SK-N-SH (cell line): ENCODE measurements at regions not wholly inside any gene's neighbourhood (a gene's known extent, or its start where the extent isn't known, plus 50 kb on each side); places are given as distances from the start of the nearest gene placed in this dataset.

Experiments
- CTCF ChIA-PET: fragments of 300-600, 350-600 bp; formaldehyde crosslinking; extraction: SDS; loops from one replicate; lab custom pipeline; 2021; lab: Yijun Ruan, JAX
- POLR2A ChIA-PET: fragments of 350-600 bp; sonication (Branson Sonifier 250); formaldehyde crosslinking; extraction: SDS; loops from one replicate; lab custom pipeline; 2020; ENCODE audit warnings: antibody characterized with exemption, inconsistent platforms; lab: Yijun Ruan, JAX
- DNase-seq: peaks from one replicate; pipeline ENCODE4 v3.0.0; 2012
- H2AFZ ChIP-seq: fragments of 200-600 bp; sonication (generic); 2 replicates; pipeline ENCODE4 v1.8.1; 2016; ENCODE audit warnings: antibody characterized with exemption, mild to moderate bottlenecking, low read depth
- H3F3A ChIP-seq: fragments of 200-600 bp; sonication (generic); replicated peaks from 2 replicates; pipeline ENCODE3; 2016; ENCODE audit warnings: antibody characterized with exemption, mild to moderate bottlenecking; ENCODE audit not compliant: insufficient read depth
- H3K27ac ChIP-seq, 2 experiments: fragments of 200-500 bp in 1 of 2; fragments of 200-600 bp in 1 of 2; sonication (Bioruptor generic) in 1 of 2; sonication (generic), shearing (Covaris generic) in 1 of 2; 2 replicates each; pipeline versions ENCODE4 v1.5.1 to v1.6.1; 2014 to 2016; ENCODE audit warnings: low read depth in 2 of 2, inconsistent platforms in 1 of 2, low read length in 1 of 2, mild to moderate bottlenecking in 1 of 2, mixed read lengths in 1 of 2
- H3K27me3 ChIP-seq: fragments of 200-600 bp; sonication (generic), shearing (Covaris generic); 2 replicates; pipeline ENCODE4 v1.6.1; 2016; ENCODE audit warnings: mixed run types; ENCODE audit not compliant: insufficient read depth
- H3K36me3 ChIP-seq, 2 experiments: fragments of 200-500 bp in 1 of 2; fragments of 200-600 bp in 1 of 2; sonication (Bioruptor generic) in 1 of 2; sonication (generic) in 1 of 2; replicated peaks in 1 of 2; 2 replicates each; pipeline versions ENCODE3 to v1.5.1; 2014 to 2016; ENCODE audit warnings: low read length in 1 of 2, mild to moderate bottlenecking in 1 of 2; ENCODE audit not compliant: insufficient read depth in 2 of 2, control insufficient read depth in 1 of 2
- H3K4me1 ChIP-seq, 2 experiments: fragments of 200-500 bp in 1 of 2; fragments of 200-600 bp in 1 of 2; sonication (Bioruptor generic) in 1 of 2; sonication (generic), shearing (Covaris generic) in 1 of 2; 2 replicates each; pipeline versions ENCODE4 v1.5.1 to v1.6.1; 2014 to 2016; ENCODE audit warnings: low read depth in 1 of 2, low read length in 1 of 2, mixed run types in 1 of 2; ENCODE audit not compliant: insufficient read depth in 2 of 2, control insufficient read depth in 1 of 2
- H3K4me2 ChIP-seq: fragments of 200-600 bp; sonication (generic), shearing (Covaris generic); 2 replicates; pipeline ENCODE4 v1.6.1; 2017; ENCODE audit warnings: mixed run types
- H3K4me3 ChIP-seq, 2 experiments: fragments of 200-500 bp in 1 of 2; fragments of 200-600 bp in 1 of 2; sonication (Bioruptor generic) in 1 of 2; sonication (generic), shearing (Covaris generic) in 1 of 2; 2 replicates each; pipeline versions ENCODE4 v1.5.1 to v1.8.1; 2014 to 2016; ENCODE audit warnings: low read depth in 2 of 2, inconsistent platforms in 1 of 2, low read length in 1 of 2, mild to moderate bottlenecking in 1 of 2, mixed read lengths in 1 of 2, moderate library complexity in 1 of 2
- H3K79me2 ChIP-seq: fragments of 200-600 bp; sonication (generic); 2 replicates; pipeline ENCODE4 v1.8.1; 2017; ENCODE audit warnings: mild to moderate bottlenecking; ENCODE audit not compliant: insufficient read depth
- H3K9ac ChIP-seq: fragments of 200-600 bp; sonication (generic); 2 replicates; pipeline ENCODE4 v1.6.1; 2017; ENCODE audit warnings: mixed run types
- H3K9me2 ChIP-seq: fragments of 200-600 bp; sonication (generic); 2 replicates; pipeline ENCODE4 v1.6.1; 2017; ENCODE audit warnings: mixed run types
- H3K9me3 ChIP-seq: fragments of 200-600 bp; sonication (generic); 2 replicates; pipeline ENCODE4 v1.6.1; 2017; ENCODE audit warnings: mixed run types, mild to moderate bottlenecking, moderate library complexity
- H4K20me1 ChIP-seq: fragments of 200-600 bp; sonication (generic); 2 replicates; pipeline ENCODE4 v1.6.1; 2017; ENCODE audit warnings: mild to moderate bottlenecking, mixed run types; ENCODE audit not compliant: insufficient read depth
- CHD2 ChIP-seq: fragments of 150-350 bp; IDR thresholded peaks from 2 replicates; pipeline ENCODE4 v1.6.1; 2018; ENCODE audit warnings: low read length; ENCODE audit not compliant: partially characterized antibody
- ELF1 ChIP-seq: IDR thresholded peaks from 2 replicates; pipeline ENCODE4 v1.4.0; 2012
- EZH2phosphoT487 ChIP-seq: fragments of 200-600 bp; sonication (generic); IDR thresholded peaks from 2 replicates; pipeline ENCODE4 v1.6.1; 2017; ENCODE audit warnings: low read depth, mixed run types, mild to moderate bottlenecking, antibody characterized with exemption, moderate library complexity, borderline replicate concordance
- FOXJ3 ChIP-seq: sonication (generic); formaldehyde crosslinking; IDR thresholded peaks from 2 replicates; pipeline ENCODE4 v1.5.1; 2020; ENCODE audit warnings: mild to moderate bottlenecking, missing genetic modification reagents
- FOXM1 ChIP-seq: IDR thresholded peaks from 2 replicates; pipeline ENCODE4 v1.4.0; 2012; ENCODE audit warnings: low read depth, mild to moderate bottlenecking
- GABPA ChIP-seq: IDR thresholded peaks from 2 replicates; pipeline ENCODE4 v1.4.0; 2012; ENCODE audit warnings: low read depth, mild to moderate bottlenecking
- GATA2 ChIP-seq: sonication (generic); formaldehyde crosslinking; IDR thresholded peaks from 2 replicates; pipeline ENCODE4 v1.5.0; 2020; ENCODE audit warnings: mild to moderate bottlenecking, missing genetic modification reagents
- IRF3 ChIP-seq: fragments of 150-350 bp; IDR thresholded peaks from 2 replicates; pipeline ENCODE4 v1.6.1; 2016; ENCODE audit warnings: mild to moderate bottlenecking, low read depth, low read length
- JUND ChIP-seq: IDR thresholded peaks from 2 replicates; pipeline ENCODE4 v1.4.0; 2012
- MAX ChIP-seq: IDR thresholded peaks from 2 replicates; pipeline ENCODE4 v1.4.0; 2012; ENCODE audit warnings: low read depth
- MEF2A ChIP-seq: IDR thresholded peaks from 2 replicates; pipeline ENCODE4 v1.4.0; 2012; ENCODE audit warnings: low read depth, borderline replicate concordance
- MXI1 ChIP-seq: IDR thresholded peaks from 2 replicates; pipeline ENCODE4 v1.6.1; 2012; ENCODE audit warnings: mild to moderate bottlenecking, low read depth, low read length, improper control_type of control experiment
- NRF1 ChIP-seq: IDR thresholded peaks from 2 replicates; pipeline ENCODE4 v1.6.1; 2012; ENCODE audit warnings: low read depth, mild to moderate bottlenecking, low read length
- POLR2AphosphoS5 ChIP-seq: IDR thresholded peaks from 2 replicates; pipeline ENCODE4 v1.6.1; 2012; ENCODE audit warnings: low read depth, low read length
- RAD21 ChIP-seq: IDR thresholded peaks from 2 replicates; pipeline ENCODE4 v1.6.1; 2012; ENCODE audit warnings: mild to moderate bottlenecking, low read length
- RFX5 ChIP-seq: IDR thresholded peaks from 2 replicates; pipeline ENCODE4 v1.6.1; 2012; ENCODE audit warnings: mild to moderate bottlenecking, improper control_type of control experiment, low read length
- RXRA ChIP-seq: IDR thresholded peaks from 2 replicates; pipeline ENCODE4 v1.4.0; 2012; ENCODE audit warnings: low read depth, mild to moderate bottlenecking, borderline replicate concordance
- TCF12 ChIP-seq: IDR thresholded peaks from 2 replicates; pipeline ENCODE4 v1.4.0; 2012
- USF1 ChIP-seq: IDR thresholded peaks from 2 replicates; pipeline ENCODE4 v1.4.0; 2012; ENCODE audit warnings: low read depth, borderline replicate concordance
- WGBS: methylation state at CpG from one replicate; pipeline ENCODE4 v1.1.6; 2017; ENCODE audit warnings: low lambda C conversion rate; 5-methylcytosine and 5-hydroxymethylcytosine counted together
- TF ChIP-seq, protein P1 (sequence below): fragments of 150-350 bp; IDR thresholded peaks from 2 replicates; pipeline ENCODE4 v1.6.1; 2017; ENCODE audit warnings: antibody characterized with exemption, low read length, low read depth, borderline replicate concordance

DNA sequence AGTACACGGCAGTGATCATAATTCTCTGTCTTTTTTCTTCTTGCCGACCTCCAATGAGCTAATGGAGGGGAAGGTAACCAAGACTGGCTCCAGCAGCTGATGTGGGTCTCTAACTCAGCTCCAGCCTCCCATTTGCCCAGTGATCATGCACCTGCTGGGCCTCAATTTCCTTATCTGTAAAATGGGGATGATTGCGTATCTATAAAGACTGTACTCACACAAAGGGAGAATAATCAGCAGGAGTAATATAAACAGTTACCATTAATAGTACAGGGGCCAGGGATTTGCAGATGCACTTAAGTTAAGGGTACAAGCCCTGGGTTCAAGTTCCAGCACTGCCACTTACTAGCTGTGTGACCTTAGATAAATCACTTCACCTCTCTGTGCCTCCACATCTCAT lies 204.9 kb upstream of the LHX5 start:
- Histone ChIP-seq H4K20me1 (no peaks in the 10 kb centered on the region), H3F3A (no peaks in the 10 kb centered on the region), H3K27ac (no peak overlapping the region), H3K79me2 (no peaks in the 10 kb centered on the region), H3K4me1 (no peaks in the 10 kb centered on the region), H3K4me3 (no peak overlapping the region), H2AFZ (no peak overlapping the region), H3K36me3 (no peaks in the 10 kb centered on the region), H3K4me2 (no peak overlapping the region), H3K9ac (no peak overlapping the region), H3K9me3 (no peaks in the 10 kb centered on the region), H3K9me2 (no peaks in the 10 kb centered on the region), H3K27me3 (peaks cover 13% of the 10 kb centered on the region; the same call in 1 of the 2 replicates)
- no peak for DNase-seq
- ChIA-PET CTCF (no interaction called here), POLR2A (no interaction called here)
- no peak for TF ChIP-seq MEF2A
- 41% methylated on average over 3 of the region's 3 CpGs for WGBS

DNA sequence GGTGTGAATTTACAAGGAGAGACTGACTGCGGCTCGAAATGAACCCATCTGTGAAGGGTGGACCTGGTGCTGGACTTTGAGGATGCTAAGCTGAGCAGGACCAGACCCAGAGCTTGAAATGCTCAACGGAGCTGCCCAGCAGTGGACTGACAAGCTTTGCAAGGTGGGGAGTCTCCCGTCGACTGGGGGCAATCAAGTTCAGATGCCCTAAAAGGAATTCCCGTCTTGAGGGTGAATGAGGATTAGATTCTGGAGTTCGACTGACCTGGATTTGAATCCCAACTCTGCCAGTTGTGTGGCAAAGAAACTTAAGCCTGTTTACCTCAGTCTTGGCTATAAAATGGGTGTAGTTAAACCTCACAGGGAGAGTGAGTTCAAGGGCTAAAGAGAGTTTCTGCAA lies 204.4 kb upstream of the LHX5 start:
- Histone ChIP-seq H3K36me3 (no peaks in the 10 kb centered on the region), H3K79me2 (no peaks in the 10 kb centered on the region), H3F3A (no peaks in the 10 kb centered on the region), H3K27me3 (peaks cover 13% of the 10 kb centered on the region; the same call in 1 of the 2 replicates), H3K4me2 (no peak overlapping the region), H2AFZ (no peak overlapping the region), H4K20me1 (no peaks in the 10 kb centered on the region), H3K4me1 (no peaks in the 10 kb centered on the region), H3K4me3 (no peak overlapping the region), H3K27ac (no peak overlapping the region), H3K9me3 (no peaks in the 10 kb centered on the region), H3K9me2 (no peaks in the 10 kb centered on the region), H3K9ac (no peak overlapping the region)
- TF ChIP-seq RAD21, result no peak
- TF ChIP-seq RFX5, result no peak
- TF ChIP-seq MEF2A, result no peak
- TF ChIP-seq NRF1, result no peak
- TF ChIP-seq MAX, result no peak
- no peak for TF ChIP-seq MXI1
- TF ChIP-seq GABPA, result no peak
- no peak for TF ChIP-seq IRF3
- no peak for TF ChIP-seq CHD2
- TF ChIP-seq GATA2 (CRISPR knock-in tag), result no peak
- TF ChIP-seq TCF12, result no peak
- no peak for TF ChIP-seq EZH2phosphoT487
- no peak for TF ChIP-seq ELF1
- no peak for TF ChIP-seq FOXJ3 (CRISPR knock-in tag)
- no peak for TF ChIP-seq USF1
- TF ChIP-seq FOXM1, result no peak
- TF ChIP-seq POLR2AphosphoS5, result no peak
- no peak for TF ChIP-seq JUND
- TF ChIP-seq RXRA, result no peak
- TF ChIP-seq, protein P1, sequence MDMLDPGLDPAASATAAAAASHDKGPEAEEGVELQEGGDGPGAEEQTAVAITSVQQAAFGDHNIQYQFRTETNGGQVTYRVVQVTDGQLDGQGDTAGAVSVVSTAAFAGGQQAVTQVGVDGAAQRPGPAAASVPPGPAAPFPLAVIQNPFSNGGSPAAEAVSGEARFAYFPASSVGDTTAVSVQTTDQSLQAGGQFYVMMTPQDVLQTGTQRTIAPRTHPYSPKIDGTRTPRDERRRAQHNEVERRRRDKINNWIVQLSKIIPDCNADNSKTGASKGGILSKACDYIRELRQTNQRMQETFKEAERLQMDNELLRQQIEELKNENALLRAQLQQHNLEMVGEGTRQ, result no peak
- POLR2A ChIA-PET, result no interaction called here
- DNase-seq, result no peak
- WGBS, result 53% methylated on average over 5 of the region's 7 CpGs
- CTCF ChIA-PET, result no interaction called here
